Karpas-422 (cell line): ENCODE measurements at regions not wholly inside any gene's neighbourhood (a gene's known extent, or its start where the extent isn't known, plus 50 kb on each side); places are given as distances from the start of the nearest gene placed in this dataset.

Source experiments
- DNase-seq: peaks from one replicate; pipeline ENCODE4 v3.0.0-alpha.2; 2015
- H2AFZ ChIP-seq: fragments of 200-600 bp; sonication (generic); 2 replicates; pipeline ENCODE4 v1.6.1; 2014; ENCODE audit warnings: antibody characterized with exemption, low read length, mixed read lengths
- H3K27ac ChIP-seq: fragments of 200-600 bp; sonication (generic); 2 replicates; pipeline ENCODE4 v1.5.1; 2014; ENCODE audit warnings: mild to moderate bottlenecking, low read length, moderate library complexity
- H3K27me3 ChIP-seq: fragments of 200-600 bp; sonication (generic); 2 replicates; pipeline ENCODE4 v1.6.1; 2014; ENCODE audit warnings: low read length, mixed read lengths
- H3K36me3 ChIP-seq: fragments of 200-600 bp; sonication (generic); 2 replicates; pipeline ENCODE4 v1.6.1; 2014; ENCODE audit warnings: low read length, mixed read lengths; ENCODE audit not compliant: insufficient read depth
- H3K4me1 ChIP-seq: fragments of 200-600 bp; sonication (generic); 2 replicates; pipeline ENCODE4 v1.6.1; 2014; ENCODE audit warnings: mild to moderate bottlenecking, low read length, mixed read lengths
- H3K4me2 ChIP-seq: fragments of 200-600 bp; sonication (generic); 2 replicates; pipeline ENCODE4 v1.6.1; 2014; ENCODE audit warnings: low read length, low read depth, mild to moderate bottlenecking; ENCODE audit not compliant: poor library complexity, severe bottlenecking
- H3K4me3 ChIP-seq: fragments of 200-600 bp; sonication (generic); 2 replicates; pipeline ENCODE4 v1.5.1; 2014; ENCODE audit warnings: mild to moderate bottlenecking, antibody characterized with exemption, low read length, mixed read lengths
- H3K79me2 ChIP-seq: fragments of 200-600 bp; sonication (generic); 2 replicates; pipeline ENCODE4 v1.6.1; 2014; ENCODE audit warnings: mild to moderate bottlenecking, low read length, mixed read lengths
- H3K9ac ChIP-seq: fragments of 200-600 bp; sonication (generic); 2 replicates; pipeline ENCODE4 v1.6.0; 2014; ENCODE audit warnings: low read length
- H3K9me2 ChIP-seq: fragments of 200-600 bp; sonication (generic), shearing (Covaris generic); replicated peaks from 2 replicates; pipeline ENCODE4 v1.6.0; 2014; ENCODE audit warnings: mild to moderate bottlenecking, low read length, moderate library complexity; ENCODE audit not compliant: insufficient read depth
- H3K9me3 ChIP-seq: fragments of 300-700, 200-600 bp; sonication (generic); 2 replicates; pipeline ENCODE4 v1.6.1; 2014; ENCODE audit warnings: low read length, mixed read lengths
- H4K20me1 ChIP-seq: fragments of 200-600 bp; sonication (generic); 2 replicates; pipeline ENCODE4 v1.6.1; 2014; ENCODE audit warnings: mild to moderate bottlenecking, antibody characterized with exemption, low read length, low read depth; ENCODE audit not compliant: insufficient read depth

- no peak overlapping the region for H3K4me2 ChIP-seq
- no peaks in the 10 kb centered on the region for H3K9me3 ChIP-seq
- no peaks in the 10 kb centered on the region for H3K79me2 ChIP-seq
- no peaks in the 10 kb centered on the region for H3K27me3 ChIP-seq
- DNase-seq: no peak
- no peak overlapping the region for H3K9ac ChIP-seq
- no peak overlapping the region for H3K4me3 ChIP-seq
- no peaks in the 10 kb centered on the region for H3K4me1 ChIP-seq
- H3K36me3 ChIP-seq: no peaks in the 10 kb centered on the region
- H4K20me1 ChIP-seq: no peaks in the 10 kb centered on the region
- no peak overlapping the region for H3K27ac ChIP-seq
- no peaks in the 10 kb centered on the region for H3K9me2 ChIP-seq
- H2AFZ ChIP-seq: no peak overlapping the region
Measured at GRCh38 chr12:107503129-107503855, 182.3 kb upstream of the PWP1 start.

GRCh38 chr12:107503887-107504885 is 181.4 kb upstream of the PWP1 start:
- Histone ChIP-seq H3K9me2 (no peaks in the 10 kb centered on the region), H4K20me1 (no peaks in the 10 kb centered on the region), H3K9ac (no peak overlapping the region), H3K27me3 (no peaks in the 10 kb centered on the region), H3K79me2 (no peaks in the 10 kb centered on the region), H3K4me2 (no peak overlapping the region), H3K36me3 (no peaks in the 10 kb centered on the region), H3K4me3 (no peak overlapping the region), H3K9me3 (no peaks in the 10 kb centered on the region), H3K4me1 (no peaks in the 10 kb centered on the region), H2AFZ (no peak overlapping the region), H3K27ac (no peak overlapping the region)
- no peak for DNase-seq

GRCh38 chr12:107509421-107509820 is 176.2 kb upstream of the PWP1 start:
- no peaks in the 10 kb centered on the region for H3K4me1 ChIP-seq
- H3K27me3 ChIP-seq: no peaks in the 10 kb centered on the region
- no peak overlapping the region for H3K4me2 ChIP-seq
- no peaks in the 10 kb centered on the region for H3K9me2 ChIP-seq
- no peak for DNase-seq
- H3K4me3 ChIP-seq: no peak overlapping the region
- no peak overlapping the region for H3K27ac ChIP-seq
- H4K20me1 ChIP-seq: no peaks in the 10 kb centered on the region
- H3K79me2 ChIP-seq: no peaks in the 10 kb centered on the region
- H3K9me3 ChIP-seq: no peaks in the 10 kb centered on the region
- H3K9ac ChIP-seq: no peak overlapping the region
- H3K36me3 ChIP-seq: no peaks in the 10 kb centered on the region
- H2AFZ ChIP-seq: no peak overlapping the region

GRCh38 chr12:107510211-107510610 is 175.4 kb upstream of the PWP1 start:
- no peak overlapping the region for H2AFZ ChIP-seq
- no peak overlapping the region for H3K9ac ChIP-seq
- H4K20me1 ChIP-seq: no peaks in the 10 kb centered on the region
- H3K36me3 ChIP-seq: no peaks in the 10 kb centered on the region
- H3K4me2 ChIP-seq: no peak overlapping the region
- H3K27ac ChIP-seq: no peak overlapping the region
- H3K27me3 ChIP-seq: no peaks in the 10 kb centered on the region
- H3K9me2 ChIP-seq: no peaks in the 10 kb centered on the region
- no peaks in the 10 kb centered on the region for H3K9me3 ChIP-seq
- no peak for DNase-seq
- no peaks in the 10 kb centered on the region for H3K79me2 ChIP-seq
- no peaks in the 10 kb centered on the region for H3K4me1 ChIP-seq
- no peak overlapping the region for H3K4me3 ChIP-seq

- no peak overlapping the region for H3K4me3 ChIP-seq
- H2AFZ ChIP-seq: no peak overlapping the region
- no peaks in the 10 kb centered on the region for H3K36me3 ChIP-seq
- H3K4me2 ChIP-seq: no peak overlapping the region
- no peaks in the 10 kb centered on the region for H3K4me1 ChIP-seq
- H3K27me3 ChIP-seq: no peaks in the 10 kb centered on the region
- H3K9ac ChIP-seq: no peak overlapping the region
- DNase-seq: no peak
- H3K79me2 ChIP-seq: no peaks in the 10 kb centered on the region
- H3K9me2 ChIP-seq: no peaks in the 10 kb centered on the region
- no peaks in the 10 kb centered on the region for H3K9me3 ChIP-seq
- no peak overlapping the region for H3K27ac ChIP-seq
- H4K20me1 ChIP-seq: no peaks in the 10 kb centered on the region
Measured at GRCh38 chr12:107511292-107511691, 174.3 kb upstream of the PWP1 start.

GRCh38 chr12:107512391-107512790 is 173.2 kb upstream of the PWP1 start:
- Histone ChIP-seq H3K9me2 (no peaks in the 10 kb centered on the region), H3K27me3 (no peaks in the 10 kb centered on the region)

GRCh38 chr12:107513184-107513583 is 172.4 kb upstream of the PWP1 start:
- no peaks in the 10 kb centered on the region for H3K9me3 ChIP-seq
- H3K36me3 ChIP-seq: no peaks in the 10 kb centered on the region
- no peak overlapping the region for H3K4me3 ChIP-seq
- no peaks in the 10 kb centered on the region for H3K4me1 ChIP-seq
- DNase-seq: no peak
- no peak overlapping the region for H3K9ac ChIP-seq
- no peaks in the 10 kb centered on the region for H4K20me1 ChIP-seq
- H3K4me2 ChIP-seq: no peak overlapping the region
- no peak overlapping the region for H3K27ac ChIP-seq
- H2AFZ ChIP-seq: no peak overlapping the region
- H3K27me3 ChIP-seq: no peaks in the 10 kb centered on the region
- no peaks in the 10 kb centered on the region for H3K9me2 ChIP-seq
- H3K79me2 ChIP-seq: no peaks in the 10 kb centered on the region

More at GRCh38 chr12:107512391-107512790, 173.2 kb upstream of the PWP1 start:
- no peaks in the 10 kb centered on the region for H3K36me3 ChIP-seq
- no peak overlapping the region for H3K9ac ChIP-seq
- no peak overlapping the region for H3K4me3 ChIP-seq
- no peak overlapping the region for H3K27ac ChIP-seq
- H4K20me1 ChIP-seq: no peaks in the 10 kb centered on the region
- no peaks in the 10 kb centered on the region for H3K9me3 ChIP-seq
- H3K4me2 ChIP-seq: no peak overlapping the region
- no peaks in the 10 kb centered on the region for H3K4me1 ChIP-seq
- no peak overlapping the region for H2AFZ ChIP-seq
- DNase-seq: no peak
- no peaks in the 10 kb centered on the region for H3K79me2 ChIP-seq

- Histone ChIP-seq H2AFZ (no peak overlapping the region), H4K20me1 (no peaks in the 10 kb centered on the region), H3K4me3 (no peak overlapping the region), H3K36me3 (no peaks in the 10 kb centered on the region), H3K27ac (no peak overlapping the region), H3K4me2 (no peak overlapping the region), H3K4me1 (no peaks in the 10 kb centered on the region), H3K9me2 (no peaks in the 10 kb centered on the region), H3K9me3 (no peaks in the 10 kb centered on the region), H3K79me2 (no peaks in the 10 kb centered on the region), H3K27me3 (no peaks in the 10 kb centered on the region), H3K9ac (no peak overlapping the region)
- DNase-seq: no peak
Measured at GRCh38 chr12:107513636-107514400, 171.8 kb upstream of the PWP1 start.
